ENCODE measurements at regions not wholly inside any gene's neighbourhood (a gene's known extent, or its start where the extent isn't known, plus 50 kb on each side); places are given as distances from the start of the nearest gene placed in this dataset.

- TF ChIP-seq POLR2A (IDR thresholded peaks at IDR 0.05): no peak
- TF ChIP-seq POLR2AphosphoS5 (IDR thresholded peaks at IDR 0.05; ENCODE audit: insufficient read depth in 1 of 2, low read depth in 1 of 2): no peak
- TF ChIP-seq, protein P1, sequence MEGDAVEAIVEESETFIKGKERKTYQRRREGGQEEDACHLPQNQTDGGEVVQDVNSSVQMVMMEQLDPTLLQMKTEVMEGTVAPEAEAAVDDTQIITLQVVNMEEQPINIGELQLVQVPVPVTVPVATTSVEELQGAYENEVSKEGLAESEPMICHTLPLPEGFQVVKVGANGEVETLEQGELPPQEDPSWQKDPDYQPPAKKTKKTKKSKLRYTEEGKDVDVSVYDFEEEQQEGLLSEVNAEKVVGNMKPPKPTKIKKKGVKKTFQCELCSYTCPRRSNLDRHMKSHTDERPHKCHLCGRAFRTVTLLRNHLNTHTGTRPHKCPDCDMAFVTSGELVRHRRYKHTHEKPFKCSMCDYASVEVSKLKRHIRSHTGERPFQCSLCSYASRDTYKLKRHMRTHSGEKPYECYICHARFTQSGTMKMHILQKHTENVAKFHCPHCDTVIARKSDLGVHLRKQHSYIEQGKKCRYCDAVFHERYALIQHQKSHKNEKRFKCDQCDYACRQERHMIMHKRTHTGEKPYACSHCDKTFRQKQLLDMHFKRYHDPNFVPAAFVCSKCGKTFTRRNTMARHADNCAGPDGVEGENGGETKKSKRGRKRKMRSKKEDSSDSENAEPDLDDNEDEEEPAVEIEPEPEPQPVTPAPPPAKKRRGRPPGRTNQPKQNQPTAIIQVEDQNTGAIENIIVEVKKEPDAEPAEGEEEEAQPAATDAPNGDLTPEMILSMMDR (IDR thresholded peaks at IDR 0.05): no peak
- no peaks in the 10 kb centered on the region for H3K9me3 ChIP-seq
- no peak overlapping the region for H3K27ac ChIP-seq
- intact Hi-C loops (cut with DNase I): no loop called here
- H3K36me3 ChIP-seq: no peaks in the 10 kb centered on the region
- H3K27me3 ChIP-seq: no peaks in the 10 kb centered on the region
- no peaks in the 10 kb centered on the region for H3K4me1 ChIP-seq
- no peak for DNase-seq (ENCODE audit: extremely low spot score in 2 of 2)
- H3K4me3 ChIP-seq: no peak overlapping the region
Observed at GRCh38 chr7:21299766-21300165, 128.1 kb upstream of the SP4 start.

GRCh38 chr7:21300692-21301091 is 127.2 kb upstream of the SP4 start:
- no peaks in the 10 kb centered on the region for H3K4me1 ChIP-seq
- intact Hi-C loops (cut with DNase I): no loop called here
- H3K36me3 ChIP-seq: no peaks in the 10 kb centered on the region
- TF ChIP-seq, protein P1 (IDR thresholded peaks at IDR 0.05): no peak
- TF ChIP-seq POLR2A (IDR thresholded peaks at IDR 0.05): no peak
- TF ChIP-seq POLR2AphosphoS5 (IDR thresholded peaks at IDR 0.05; ENCODE audit: insufficient read depth in 1 of 2, low read depth in 1 of 2): no peak
- H3K4me3 ChIP-seq: no peak overlapping the region
- no peak for DNase-seq (ENCODE audit: extremely low spot score in 2 of 2)
- no peak overlapping the region for H3K27ac ChIP-seq
- H3K9me3 ChIP-seq: no peaks in the 10 kb centered on the region
- H3K27me3 ChIP-seq: no peaks in the 10 kb centered on the region

DNA sequence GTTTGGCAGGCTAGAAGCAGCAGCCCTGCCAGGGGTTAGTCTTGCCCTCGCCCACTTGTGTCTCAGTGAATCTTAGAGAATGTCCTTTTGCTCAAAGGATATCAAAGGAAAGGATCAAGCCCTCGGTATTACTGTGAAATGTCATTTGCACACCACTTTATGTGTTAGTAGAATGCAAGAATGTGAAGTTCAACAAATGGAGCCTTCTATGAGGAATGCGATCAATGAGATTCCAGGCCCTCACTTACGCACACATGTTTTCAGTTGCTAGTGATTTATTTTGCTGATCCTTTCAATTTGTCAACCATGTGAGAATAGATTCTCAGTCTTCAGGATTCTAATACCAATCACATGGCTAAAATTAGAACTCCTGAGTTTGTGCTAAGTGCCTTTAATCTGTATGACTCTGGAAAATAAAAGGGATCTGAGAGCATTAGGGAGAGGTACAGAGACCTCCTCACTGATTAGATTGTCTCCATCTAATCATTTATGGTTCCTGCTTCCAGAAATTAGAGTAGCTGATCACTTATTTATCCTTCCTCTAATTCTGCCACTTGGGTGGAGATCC is 123.0 kb upstream of the SP4 start:
- Histone ChIP-seq H3K4me1 (no peaks in the 10 kb centered on the region), H3K4me3 (no peak overlapping the region), H3K36me3 (no peaks in the 10 kb centered on the region), H3K9me3 (no peaks in the 10 kb centered on the region), H3K27ac (no peak overlapping the region), H3K27me3 (no peaks in the 10 kb centered on the region)
- no peak for DNase-seq (ENCODE audit: extremely low spot score in 2 of 2)
- intact Hi-C loops (cut with DNase I): no loop called here
- TF ChIP-seq POLR2A (IDR thresholded peaks at IDR 0.05): no peak
- TF ChIP-seq POLR2AphosphoS5 (IDR thresholded peaks at IDR 0.05; ENCODE audit: insufficient read depth in 1 of 2, low read depth in 1 of 2): no peak
- TF ChIP-seq, protein P1 (IDR thresholded peaks at IDR 0.05): no peak

GRCh38 chr7:21305455-21306235 is 122.2 kb upstream of the SP4 start:
- intact Hi-C loops (cut with DNase I): no loop called here
- no peaks in the 10 kb centered on the region for H3K36me3 ChIP-seq
- no peaks in the 10 kb centered on the region for H3K9me3 ChIP-seq
- no peaks in the 10 kb centered on the region for H3K4me1 ChIP-seq
- TF ChIP-seq POLR2AphosphoS5 (IDR thresholded peaks at IDR 0.05; ENCODE audit: insufficient read depth in 1 of 2, low read depth in 1 of 2) (no peak), POLR2A (IDR thresholded peaks at IDR 0.05) (no peak)
- TF ChIP-seq, protein P1 (IDR thresholded peaks at IDR 0.05): no peak
- no peak overlapping the region for H3K4me3 ChIP-seq
- no peak for DNase-seq (ENCODE audit: extremely low spot score in 2 of 2)
- H3K27ac ChIP-seq: no peak overlapping the region
- H3K27me3 ChIP-seq: no peaks in the 10 kb centered on the region

- Histone ChIP-seq H3K4me3 (no peak overlapping the region), H3K27ac (no peak overlapping the region), H3K36me3 (no peaks in the 10 kb centered on the region), H3K27me3 (no peaks in the 10 kb centered on the region), H3K9me3 (no peaks in the 10 kb centered on the region), H3K4me1 (no peaks in the 10 kb centered on the region)
- DNase-seq (ENCODE audit: extremely low spot score in 2 of 2): no peak
- TF ChIP-seq POLR2AphosphoS5 (IDR thresholded peaks at IDR 0.05; ENCODE audit: insufficient read depth in 1 of 2, low read depth in 1 of 2) (no peak), POLR2A (IDR thresholded peaks at IDR 0.05) (no peak)
- TF ChIP-seq, protein P1 (IDR thresholded peaks at IDR 0.05): no peak
- intact Hi-C loops (cut with DNase I): no loop called here
Observed at GRCh38 chr7:21314954-21315353, 112.9 kb upstream of the SP4 start.
